H1 (cell line): ENCODE measurements at regions not wholly inside any gene's neighbourhood (a gene's known extent, or its start where the extent isn't known, plus 50 kb on each side); places are given as distances from the start of the nearest gene placed in this dataset.

Source experiments
- CTCF ChIA-PET: fragments of 300-600 bp; sonication (Branson Sonifier 250); formaldehyde crosslinking; loops from one replicate; lab custom pipeline; 2021; ENCODE audit not compliant: partially characterized antibody; lab: Charles Lee
- POLR2A ChIA-PET: fragments of 300-600 bp; sonication (Branson Sonifier 250); formaldehyde crosslinking; loops from one replicate; lab custom pipeline; 2021; ENCODE audit warnings: inconsistent platforms; ENCODE audit not compliant: partially characterized antibody; lab: Charles Lee
- DNase-seq, 2 experiments: peaks; one replicate each; pipeline versions ENCODE4 v3.0.0 to v3.0.0-alpha.2; 2010 to 2022; ENCODE audit warnings: low spot score in 2 of 2, low read depth in 1 of 2, mixed read lengths in 1 of 2
- FAIRE-seq: peaks from 2 replicates; lab custom pipeline; 2011; peaks lifted over from hg19 to GRCh38; lab: Jason Lieb, UNC
- H2AFZ ChIP-seq: 2 replicates; pipeline ENCODE4 v1.8.1; 2012; ENCODE audit warnings: low read length, inconsistent platforms
- H2AK5ac ChIP-seq: 2 replicates; pipeline ENCODE4 v1.6.1; 2013; ENCODE audit warnings: low read depth, low read length
- H2BK120ac ChIP-seq: replicated peaks from 2 replicates; pipeline ENCODE3; 2013; ENCODE audit warnings: low read depth, low read length, inconsistent platforms
- H2BK12ac ChIP-seq: 2 replicates; pipeline ENCODE4 v1.6.1; 2013; ENCODE audit warnings: low read depth, low read length
- H2BK15ac ChIP-seq: 2 replicates; pipeline ENCODE4 v1.6.1; 2013; ENCODE audit warnings: low read length
- H2BK20ac ChIP-seq: 2 replicates; pipeline ENCODE4 v1.6.1; 2013; ENCODE audit warnings: low read length
- H2BK5ac ChIP-seq: 2 replicates; pipeline ENCODE4 v1.6.1; 2013; ENCODE audit warnings: low read depth, low read length
- H3K14ac ChIP-seq: 2 replicates; pipeline ENCODE4 v1.6.1; 2013; ENCODE audit warnings: inconsistent platforms; ENCODE audit not compliant: insufficient read length
- H3K18ac ChIP-seq: 2 replicates; pipeline ENCODE4 v1.6.1; 2013; ENCODE audit warnings: low read length; ENCODE audit errors: extremely low read depth
- H3K23ac ChIP-seq: 2 replicates; pipeline ENCODE4 v1.6.1; 2013; ENCODE audit warnings: inconsistent platforms; ENCODE audit not compliant: insufficient read length
- H3K23me2 ChIP-seq: 2 replicates; pipeline ENCODE4 v1.6.1; 2013; ENCODE audit warnings: low read depth, low read length
- H3K27ac ChIP-seq: 2 replicates; pipeline ENCODE4 v1.6.1; 2011; ENCODE audit warnings: low read depth, low read length, inconsistent platforms
- H3K27me3 ChIP-seq, 4 experiments: replicated peaks in 1 of 4; 1 replicate in 1 of 4; 2 replicates in 3 of 4; pipeline versions ENCODE4 v1.6.1 to v1.8.1; 2011 to 2013; ENCODE audit warnings: low read length in 3 of 4, mild to moderate bottlenecking in 3 of 4, inconsistent platforms in 2 of 4, mixed read lengths in 2 of 4, moderate library complexity in 1 of 4; ENCODE audit not compliant: control insufficient read depth in 3 of 4, insufficient read depth in 3 of 4; ENCODE audit errors: extremely low read depth in 1 of 4
- H3K36me3 ChIP-seq, 4 experiments: 2 replicates each; pipeline versions ENCODE4 v1.6.1 to v1.8.1; 2011 to 2013; ENCODE audit warnings: mild to moderate bottlenecking in 4 of 4, low read length in 3 of 4, moderate library complexity in 2 of 4, control low read depth in 1 of 4, inconsistent platforms in 1 of 4; ENCODE audit not compliant: insufficient read depth in 4 of 4, control insufficient read depth in 2 of 4
- H3K4ac ChIP-seq: replicated peaks from 2 replicates; pipeline ENCODE3; 2013; ENCODE audit warnings: low read length, low read depth, mixed read lengths, inconsistent platforms; ENCODE audit not compliant: insufficient read length
- H3K4me1 ChIP-seq, 4 experiments: replicated peaks in 1 of 4; 1 replicate in 1 of 4; 2 replicates in 3 of 4; pipeline versions ENCODE4 v1.6.1 to v1.8.1; 2011 to 2013; ENCODE audit warnings: low read length in 3 of 4, inconsistent platforms in 2 of 4, mixed read lengths in 1 of 4; ENCODE audit not compliant: insufficient read depth in 4 of 4, control insufficient read depth in 3 of 4
- H3K4me2 ChIP-seq, 2 experiments: 2 replicates each; pipeline versions ENCODE4 v1.6.1 to v1.8.1; 2011 to 2013; ENCODE audit warnings: low read depth in 2 of 2, low read length in 2 of 2, control low read depth in 1 of 2, inconsistent platforms in 1 of 2, mild to moderate bottlenecking in 1 of 2; ENCODE audit not compliant: insufficient read depth in 1 of 2
- H3K4me3 ChIP-seq, 4 experiments: fragments of 200-600, 300-600 bp in 1 of 4; sonication (generic), shearing (Covaris generic), sonication (Bioruptor Twin) in 1 of 4; 2 replicates each; pipeline versions ENCODE4 v1.5.1 to v1.8.1; 2011 to 2016; ENCODE audit warnings: low read length in 4 of 4, low read depth in 3 of 4, control low read depth in 2 of 4, inconsistent platforms in 2 of 4, mild to moderate bottlenecking in 2 of 4, mixed read lengths in 1 of 4, moderate library complexity in 1 of 4; ENCODE audit not compliant: insufficient read depth in 2 of 4; ENCODE audit errors: extremely low read depth in 1 of 4
- H3K56ac ChIP-seq: replicated peaks from 2 replicates; pipeline ENCODE3; 2013; ENCODE audit warnings: low read depth, mild to moderate bottlenecking, mixed read lengths, low read length, inconsistent platforms; ENCODE audit not compliant: insufficient read length
- H3K79me1 ChIP-seq: 2 replicates; pipeline ENCODE4 v1.6.1; 2013; ENCODE audit warnings: low read depth, low read length, control low read depth
- H3K79me2 ChIP-seq, 2 experiments: 2 replicates each; pipeline versions ENCODE4 v1.6.1 to v1.8.1; 2012 to 2013; ENCODE audit warnings: low read length in 2 of 2, mild to moderate bottlenecking in 2 of 2, inconsistent platforms in 1 of 2; ENCODE audit not compliant: insufficient read depth in 2 of 2, control insufficient read depth in 1 of 2
- H3K9ac ChIP-seq, 4 experiments: replicated peaks in 1 of 4; 1 replicate in 1 of 4; 2 replicates in 3 of 4; pipeline versions ENCODE4 v1.6.1 to v1.8.1; 2011 to 2013; ENCODE audit warnings: low read depth in 3 of 4, low read length in 3 of 4, control low read depth in 2 of 4, mild to moderate bottlenecking in 2 of 4, moderate library complexity in 2 of 4, inconsistent platforms in 1 of 4; ENCODE audit errors: extremely low read depth in 1 of 4
- H3K9me3 ChIP-seq, 2 experiments: 2 replicates each; pipeline versions ENCODE4 v1.6.1 to v1.8.1; 2012 to 2013; ENCODE audit warnings: mild to moderate bottlenecking in 2 of 2, moderate library complexity in 2 of 2, control low read depth in 1 of 2, inconsistent platforms in 1 of 2, low read depth in 1 of 2, low read length in 1 of 2, mixed read lengths in 1 of 2; ENCODE audit not compliant: insufficient read depth in 2 of 2
- H4K20me1 ChIP-seq, 2 experiments: replicated peaks in 1 of 2; 2 replicates each; pipeline versions ENCODE3 to v1.8.1; 2011 to 2013; ENCODE audit warnings: inconsistent platforms in 2 of 2, low read length in 2 of 2, mild to moderate bottlenecking in 1 of 2; ENCODE audit not compliant: insufficient read depth in 2 of 2, control insufficient read depth in 1 of 2
- H4K5ac ChIP-seq: 2 replicates; pipeline ENCODE4 v1.6.1; 2013; ENCODE audit warnings: low read length, low read depth, mixed read lengths, inconsistent platforms; ENCODE audit not compliant: insufficient read length
- H4K8ac ChIP-seq: 2 replicates; pipeline ENCODE4 v1.8.0; 2013; ENCODE audit warnings: mild to moderate bottlenecking, moderate library complexity, low read length, inconsistent platforms; ENCODE audit not compliant: insufficient read depth; ENCODE audit errors: extremely low read depth
- H4K91ac ChIP-seq: replicated peaks from 2 replicates; pipeline ENCODE3; 2013; ENCODE audit warnings: low read length, mixed read lengths, inconsistent platforms; ENCODE audit not compliant: insufficient read length
- CHD2 ChIP-seq: IDR thresholded peaks from 2 replicates; pipeline ENCODE4 v1.6.1; 2012; ENCODE audit warnings: low read length, improper control_type of control experiment
- CTBP2 ChIP-seq: IDR thresholded peaks from 2 replicates; pipeline ENCODE4 v1.7.0; 2011; ENCODE audit warnings: borderline replicate concordance, mild to moderate bottlenecking, moderate library complexity, mixed read lengths, low read length; ENCODE audit not compliant: insufficient read depth, insufficient read length
- EGR1 ChIP-seq: IDR thresholded peaks from 2 replicates; pipeline ENCODE4 v1.6.1; 2011; ENCODE audit warnings: low read depth, low read length, borderline replicate concordance
- JUN ChIP-seq: IDR thresholded peaks from 2 replicates; pipeline ENCODE4 v1.6.1; 2011; ENCODE audit warnings: low read depth, mild to moderate bottlenecking, improper control_type of control experiment, low read length
- KDM5A ChIP-seq: fragments of 200-600 bp; IDR thresholded peaks from 2 replicates; pipeline ENCODE4 v1.7.1; 2012; ENCODE audit warnings: mild to moderate bottlenecking, low read length, inconsistent platforms, mixed read lengths
- NANOG ChIP-seq: IDR thresholded peaks from 2 replicates; pipeline ENCODE4 v1.6.1; 2011; ENCODE audit warnings: low read length, low read depth, mild to moderate bottlenecking, inconsistent platforms; ENCODE audit not compliant: insufficient read depth, poor library complexity, severe bottlenecking
- POLR2A ChIP-seq, 2 experiments: IDR thresholded peaks; 1 replicate in 1 of 2; 2 replicates in 1 of 2; pipeline ENCODE4 v1.6.1; 2011; ENCODE audit warnings: low read depth in 2 of 2, low read length in 2 of 2, mild to moderate bottlenecking in 2 of 2; ENCODE audit errors: control extremely low read depth in 1 of 2
- SIN3A ChIP-seq, 2 experiments: IDR thresholded peaks in 1 of 2; conservative IDR thresholded peaks in 1 of 2; 2 replicates each; pipeline ENCODE4 v1.6.1; 2011 to 2012; ENCODE audit warnings: low read length in 2 of 2, improper control_type of control experiment in 1 of 2, low read depth in 1 of 2, mild to moderate bottlenecking in 1 of 2
- ZNF274 ChIP-seq: IDR thresholded peaks from 2 replicates; pipeline ENCODE4 v1.7.0; 2012; ENCODE audit warnings: low read length, borderline replicate concordance; ENCODE audit errors: extremely low read depth
- WGBS, 2 experiments: shearing (Covaris generic) in 1 of 2; methylation state at CpG; one replicate each; pipeline versions ENCODE4 v1.1.6 to v1.1.7; 2013 to 2015; ENCODE audit warnings: low lambda C conversion rate in 2 of 2, mixed read lengths in 2 of 2, inconsistent platforms in 1 of 2, low coverage in 1 of 2, missing lambda C conversion rate in 1 of 2; ENCODE audit not compliant: insufficient replicate concordance in 2 of 2, insufficient coverage in 1 of 2, insufficient read length in 1 of 2; ENCODE audit errors: extremely low coverage in 1 of 2, missing lambda C conversion rate in 1 of 2; 5-methylcytosine and 5-hydroxymethylcytosine counted together
- TF ChIP-seq, protein P1 (sequence below): IDR thresholded peaks from 2 replicates; pipeline ENCODE4 v1.6.1; 2012; ENCODE audit warnings: inconsistent platforms

DNA sequence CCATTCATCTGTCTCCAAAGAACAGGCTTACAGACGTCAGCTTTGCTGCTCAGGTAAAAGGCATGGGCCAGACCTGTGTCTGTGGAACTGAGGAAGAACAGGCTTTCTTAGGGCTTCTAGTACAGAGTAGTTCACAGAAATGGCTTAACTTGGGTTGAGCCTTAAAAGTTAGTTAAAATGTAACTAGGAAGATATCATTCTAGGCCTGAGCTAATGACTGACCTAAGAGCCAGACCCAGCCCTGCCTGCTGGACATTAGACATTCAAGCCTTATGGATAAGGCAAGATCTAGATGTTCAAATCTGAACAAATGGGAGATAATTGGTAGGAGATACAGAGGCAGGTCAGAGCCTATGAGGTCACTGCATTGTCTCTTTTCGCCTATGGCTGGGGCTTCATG lies 73.9 kb upstream of the SLC14A2 start:
- no peak overlapping the region for H2AFZ ChIP-seq
- TF ChIP-seq SIN3A (conservative IDR thresholded peaks at IDR 0.05 in 1 of 2, IDR thresholded peaks at IDR 0.05 in 1 of 2; ENCODE audit: low read depth in 1 of 2, low read length in 2 of 2): no peak
- no peak for TF ChIP-seq JUN
- no peak for TF ChIP-seq CTBP2
- TF ChIP-seq KDM5A: no peak
- TF ChIP-seq EGR1: no peak
- no peak for TF ChIP-seq CHD2
- TF ChIP-seq POLR2A (IDR thresholded peaks at IDR 0.05; ENCODE audit: control extremely low read depth in 1 of 2, low read depth in 2 of 2, low read length in 2 of 2): no peak
- no peak for TF ChIP-seq NANOG
- no peak for TF ChIP-seq ZNF274
- TF ChIP-seq, protein P1, sequence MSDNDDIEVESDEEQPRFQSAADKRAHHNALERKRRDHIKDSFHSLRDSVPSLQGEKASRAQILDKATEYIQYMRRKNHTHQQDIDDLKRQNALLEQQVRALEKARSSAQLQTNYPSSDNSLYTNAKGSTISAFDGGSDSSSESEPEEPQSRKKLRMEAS: no peak

More for the DNA sequence above, 73.9 kb upstream of the SLC14A2 start:
- no peaks in the 10 kb centered on the region for H3K79me2 ChIP-seq
- no peak overlapping the region for H4K5ac ChIP-seq
- no peaks in the 10 kb centered on the region for H3K9me3 ChIP-seq
- no peak overlapping the region for H3K4ac ChIP-seq
- H2AK5ac ChIP-seq: no peak overlapping the region
- no peaks in the 10 kb centered on the region for H3K36me3 ChIP-seq
- DNase-seq (no peak), FAIRE-seq (no peak)
- H2BK12ac ChIP-seq: no peak overlapping the region
- no peaks in the 10 kb centered on the region for H3K27me3 ChIP-seq
- no peaks in the 10 kb centered on the region for H3K79me1 ChIP-seq
- no peak overlapping the region for H3K56ac ChIP-seq
- no peaks in the 10 kb centered on the region for H3K23me2 ChIP-seq
- no peak overlapping the region for H2BK20ac ChIP-seq
- H4K91ac ChIP-seq: no peak overlapping the region
- H3K23ac ChIP-seq: no peak overlapping the region
- no peak overlapping the region for H4K8ac ChIP-seq
- WGBS, 2 experiments: 80% methylated on average over 2 of the region's 2 CpGs; no CpG with 5 or more reads in 1 of the 2 experiments
- H3K9ac ChIP-seq: no peak overlapping the region
- H4K20me1 ChIP-seq: no peaks in the 10 kb centered on the region
- H2BK5ac ChIP-seq: no peak overlapping the region
- H3K14ac ChIP-seq: no peak overlapping the region
- H2BK15ac ChIP-seq: no peak overlapping the region
- no peak overlapping the region for H2BK120ac ChIP-seq
- no peak overlapping the region for H3K4me2 ChIP-seq
- POLR2A ChIA-PET: no interaction called here
- CTCF ChIA-PET: interaction anchor here (1.0 kb wide), 1 partner anchor 157 kb away, joined by 6 read pairs; no protein-coding TSS in a partner anchor
- peaks cover 0 to 2% (median 0%) of the 10 kb centered on the region in 4 experiments; a peak in 1 of 7 replicates for H3K4me1 ChIP-seq
- no peak overlapping the region for H3K4me3 ChIP-seq
- H3K27ac ChIP-seq: no peak overlapping the region
- no peak overlapping the region for H3K18ac ChIP-seq
